ENCODE measurements at regions not wholly inside any gene's neighbourhood (a gene's known extent, or its start where the extent isn't known, plus 50 kb on each side); places are given as distances from the start of the nearest gene placed in this dataset.
A peak's percentile ranks its signal among the peaks of the same experiment; 100 is the strongest.

- H3K36me3 ChIP-seq (replicated peaks; ENCODE audit: low read depth, low read length): no peaks in the 10 kb centered on the region
- H3K27me3 ChIP-seq (ENCODE audit: low read depth, low read length): peaks cover 12% of the 10 kb centered on the region; the same call in 1 of the 2 replicates
- H3K4me3 ChIP-seq (ENCODE audit: low read length): no peak overlapping the region
- H3K4me1 ChIP-seq (ENCODE audit: low read length): peaks cover 18% of the 10 kb centered on the region
- peak overlapping the region; percentile 29; the same call in 1 of the 2 replicates for H3K4me2 ChIP-seq (ENCODE audit: low read length)
- no peaks in the 10 kb centered on the region for H3K79me2 ChIP-seq (ENCODE audit: low read length)
- no peak overlapping the region for H3K27ac ChIP-seq (ENCODE audit: low read length)
- no peak overlapping the region for H2AFZ ChIP-seq (ENCODE audit: low read depth, low read length)
- peaks cover 5% of the 10 kb centered on the region; the same call in 1 of the 2 replicates for H3K9me3 ChIP-seq (ENCODE audit: insufficient read depth, low read length)
- H3K9ac ChIP-seq (ENCODE audit: low read length): no peak overlapping the region
- peak; percentile 98 for TF ChIP-seq EZH2phosphoT487 (IDR thresholded peaks at IDR 0.05; ENCODE audit: low read depth)
- no peak for TF ChIP-seq CTCF (IDR thresholded peaks at IDR 0.05; ENCODE audit: low read depth, low read length)
- no peaks in the 10 kb centered on the region for H4K20me1 ChIP-seq (ENCODE audit: insufficient read depth, low read length)
Observed at GRCh38 chr4:100722866-100723459, 205.1 kb upstream of the EMCN start.

- Histone ChIP-seq H3K9ac (ENCODE audit: low read length) (no peak overlapping the region), H3K9me3 (ENCODE audit: insufficient read depth, low read length) (peaks cover 5% of the 10 kb centered on the region; the same call in 1 of the 2 replicates), H2AFZ (ENCODE audit: low read depth, low read length) (no peak overlapping the region), H3K36me3 (replicated peaks; ENCODE audit: low read depth, low read length) (no peaks in the 10 kb centered on the region), H3K27ac (ENCODE audit: low read length) (no peak overlapping the region), H3K27me3 (ENCODE audit: low read depth, low read length) (peaks cover 12% of the 10 kb centered on the region; the same call in 1 of the 2 replicates), H3K79me2 (ENCODE audit: low read length) (no peaks in the 10 kb centered on the region), H3K4me3 (ENCODE audit: low read length) (no peak overlapping the region), H4K20me1 (ENCODE audit: insufficient read depth, low read length) (no peaks in the 10 kb centered on the region), H3K4me2 (ENCODE audit: low read length) (no peak overlapping the region), H3K4me1 (ENCODE audit: low read length) (peaks cover 18% of the 10 kb centered on the region)
- no peak for TF ChIP-seq EZH2phosphoT487 (IDR thresholded peaks at IDR 0.05; ENCODE audit: low read depth)
- no peak for TF ChIP-seq CTCF (IDR thresholded peaks at IDR 0.05; ENCODE audit: low read depth, low read length)
Observed at GRCh38 chr4:100722133-100722532, 204.3 kb upstream of the EMCN start.

GRCh38 chr4:100721490-100721889, 203.7 kb upstream of the EMCN start:
- no peak for TF ChIP-seq EZH2phosphoT487 (IDR thresholded peaks at IDR 0.05; ENCODE audit: low read depth)
- TF ChIP-seq CTCF (IDR thresholded peaks at IDR 0.05; ENCODE audit: low read depth, low read length): no peak
- no peak overlapping the region for H3K4me3 ChIP-seq (ENCODE audit: low read length)
- peaks cover 18% of the 10 kb centered on the region for H3K4me1 ChIP-seq (ENCODE audit: low read length)
- no peak overlapping the region for H3K27ac ChIP-seq (ENCODE audit: low read length)
- H3K36me3 ChIP-seq (replicated peaks; ENCODE audit: low read depth, low read length): no peaks in the 10 kb centered on the region
- no peaks in the 10 kb centered on the region for H3K79me2 ChIP-seq (ENCODE audit: low read length)
- peaks cover 12% of the 10 kb centered on the region; the same call in 1 of the 2 replicates for H3K27me3 ChIP-seq (ENCODE audit: low read depth, low read length)
- H3K9ac ChIP-seq (ENCODE audit: low read length): no peak overlapping the region
- no peak overlapping the region for H3K4me2 ChIP-seq (ENCODE audit: low read length)
- H4K20me1 ChIP-seq (ENCODE audit: insufficient read depth, low read length): no peaks in the 10 kb centered on the region
- H2AFZ ChIP-seq (ENCODE audit: low read depth, low read length): no peak overlapping the region
- peaks cover 5% of the 10 kb centered on the region; the same call in 1 of the 2 replicates for H3K9me3 ChIP-seq (ENCODE audit: insufficient read depth, low read length)

- TF ChIP-seq EZH2phosphoT487 (IDR thresholded peaks at IDR 0.05; ENCODE audit: low read depth) (no peak), CTCF (IDR thresholded peaks at IDR 0.05; ENCODE audit: low read depth, low read length) (no peak)
- peaks cover 5% of the 10 kb centered on the region; the same call in 1 of the 2 replicates for H3K9me3 ChIP-seq (ENCODE audit: insufficient read depth, low read length)
- no peaks in the 10 kb centered on the region for H4K20me1 ChIP-seq (ENCODE audit: insufficient read depth, low read length)
- H3K36me3 ChIP-seq (replicated peaks; ENCODE audit: low read depth, low read length): no peaks in the 10 kb centered on the region
- H3K27ac ChIP-seq (ENCODE audit: low read length): no peak overlapping the region
- H3K4me3 ChIP-seq (ENCODE audit: low read length): no peak overlapping the region
- H3K79me2 ChIP-seq (ENCODE audit: low read length): no peaks in the 10 kb centered on the region
- H3K4me2 ChIP-seq (ENCODE audit: low read length): no peak overlapping the region
- H3K4me1 ChIP-seq (ENCODE audit: low read length): peaks cover 18% of the 10 kb centered on the region
- no peak overlapping the region for H3K9ac ChIP-seq (ENCODE audit: low read length)
- no peak overlapping the region for H2AFZ ChIP-seq (ENCODE audit: low read depth, low read length)
- H3K27me3 ChIP-seq (ENCODE audit: low read depth, low read length): peaks cover 12% of the 10 kb centered on the region; the same call in 1 of the 2 replicates
Observed at GRCh38 chr4:100721077-100721476, 203.3 kb upstream of the EMCN start.
